Stimulated activated CD8-positive, alpha-beta memory T cell treated with anti-CD3 and anti-CD28 coated beads, Interleukin-4, amount 100 ng/mL, for 24 hours (primary cell): ENCODE measurements at regions not wholly inside any gene's neighbourhood (a gene's known extent, or its start where the extent isn't known, plus 50 kb on each side); places are given as distances from the start of the nearest gene placed in this dataset.

Experiments
- DNase-seq: peaks from one replicate; pipeline ENCODE4 v3.0.0-alpha.2; 2020; ENCODE audit warnings: low read depth

GRCh38 chr1:209335178-209335577, 248.3 kb upstream of the CAMK1G start:
- no peak for DNase-seq

- DNase-seq = no peak
Observed at GRCh38 chr1:209341146-209341545, 242.4 kb upstream of the CAMK1G start.

- DNase-seq = no peak
Observed at GRCh38 chr1:209341673-209342420, 241.7 kb upstream of the CAMK1G start.

GRCh38 chr1:209342441-209343175, 240.9 kb upstream of the CAMK1G start:
- no peak for DNase-seq

GRCh38 chr1:209343511-209343910, 240.0 kb upstream of the CAMK1G start:
- no peak for DNase-seq

GRCh38 chr1:209344156-209344555, 239.4 kb upstream of the CAMK1G start:
- no peak for DNase-seq

- DNase-seq = no peak
Observed at GRCh38 chr1:209349363-209350308, 233.9 kb upstream of the CAMK1G start.

GRCh38 chr1:209353053-209353452, 230.5 kb upstream of the CAMK1G start:
- no peak for DNase-seq

GRCh38 chr1:209354111-209354839, 229.2 kb upstream of the CAMK1G start:
- DNase-seq = peak; percentile 11

GRCh38 chr1:209354840-209355165, 228.7 kb upstream of the CAMK1G start:
- no peak for DNase-seq

GRCh38 chr1:209355415-209355814, 228.1 kb upstream of the CAMK1G start:
- no peak for DNase-seq

- DNase-seq = no peak
Observed at GRCh38 chr1:209356976-209357377, 226.5 kb upstream of the CAMK1G start.

GRCh38 chr1:209363112-209363511, 220.4 kb upstream of the CAMK1G start:
- no peak for DNase-seq

- no peak for DNase-seq
Observed at GRCh38 chr1:209364716-209365115, 218.8 kb upstream of the CAMK1G start.

GRCh38 chr1:209367061-209367772, 216.3 kb upstream of the CAMK1G start:
- no peak for DNase-seq

- DNase-seq = no peak
Observed at GRCh38 chr1:209368864-209369598, 214.5 kb upstream of the CAMK1G start.

GRCh38 chr1:209370241-209370995, 213.1 kb upstream of the CAMK1G start:
- DNase-seq = no peak

- no peak for DNase-seq
Observed at GRCh38 chr1:209375097-209375496, 208.4 kb upstream of the CAMK1G start.

- DNase-seq = no peak
Observed at GRCh38 chr1:209375671-209376365, 207.7 kb upstream of the CAMK1G start.
